ENCODE measurements at regions not wholly inside any gene's neighbourhood (a gene's known extent, or its start where the extent isn't known, plus 50 kb on each side); places are given as distances from the start of the nearest gene placed in this dataset.

DNA sequence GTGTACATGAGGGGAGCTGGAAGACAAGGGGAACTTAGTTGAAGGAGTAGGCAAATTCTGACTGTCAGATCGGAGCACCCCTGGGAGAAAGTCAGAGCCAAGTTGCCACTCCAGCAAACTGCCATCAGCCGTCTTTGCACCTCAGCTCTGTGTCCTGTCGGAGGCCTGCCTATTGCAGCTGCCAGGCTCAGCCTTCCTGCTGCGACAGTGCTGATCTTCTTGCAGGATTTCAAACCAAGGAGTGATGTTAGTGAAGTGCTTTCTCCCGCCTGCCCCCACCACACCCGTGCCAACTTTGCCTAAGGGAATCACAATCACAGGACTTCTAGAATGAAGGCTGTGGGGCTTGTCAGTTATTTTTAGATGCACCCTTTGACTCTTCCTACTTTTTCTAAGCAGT lies 185.3 kb downstream of the KIT start:
- Histone ChIP-seq H2BK5ac (ENCODE audit: insufficient read length, low read length) (no peak overlapping the region), H2BK20ac (ENCODE audit: low read depth, low read length, poor library complexity, severe bottlenecking) (no peak overlapping the region), H2BK12ac (ENCODE audit: insufficient read length, low read depth, low read length) (no peak overlapping the region), H2BK15ac (ENCODE audit: low read depth, low read length) (no peak overlapping the region), H3T11ph (ENCODE audit: low read length) (no peak overlapping the region), H3K9ac (ENCODE audit: extremely low read depth, insufficient read length, low read length) (no peak overlapping the region), H3K14ac (ENCODE audit: insufficient read depth, low read length) (no peak overlapping the region), H4K20me1 (ENCODE audit: control insufficient read depth, insufficient read depth, insufficient read length) (no peaks in the 10 kb centered on the region), H2AK5ac (ENCODE audit: insufficient read length, low read length) (no peak overlapping the region), H4K8ac (replicated peaks; ENCODE audit: insufficient read length, low read depth, low read length) (no peak overlapping the region), H3K9me3 (ENCODE audit: control insufficient read depth, low read depth, low read length) (no peaks in the 10 kb centered on the region), H3K23ac (ENCODE audit: insufficient read length, low read depth, low read length) (no peak overlapping the region), H3K18ac (ENCODE audit: insufficient read length, low read depth, low read length) (no peak overlapping the region), H3K4ac (ENCODE audit: low read depth, low read length) (no peak overlapping the region), H2BK120ac (ENCODE audit: low read depth, low read length, poor library complexity, severe bottlenecking) (no peak overlapping the region), H3K23me2 (ENCODE audit: insufficient read length, low read depth, low read length, poor library complexity, severe bottlenecking) (no peaks in the 10 kb centered on the region), H3K4me1 (ENCODE audit: insufficient read depth, low read length) (no peaks in the 10 kb centered on the region), H4K91ac (ENCODE audit: insufficient read length, low read depth, low read length) (no peak overlapping the region), H3K56ac (ENCODE audit: insufficient read length, low read depth, low read length) (no peak overlapping the region), H3K27ac (ENCODE audit: insufficient read length, low read depth, low read length) (no peak overlapping the region), H3K27me3 (ENCODE audit: insufficient read depth, low read length) (no peaks in the 10 kb centered on the region), H4K5ac (ENCODE audit: insufficient read length, low read depth, low read length) (no peak overlapping the region), H3K4me2 (ENCODE audit: insufficient read depth, insufficient read length, low read length) (no peak overlapping the region), H3K79me1 (ENCODE audit: insufficient read depth, low read depth, low read length, poor library complexity, severe bottlenecking) (no peaks in the 10 kb centered on the region), H3K79me2 (ENCODE audit: insufficient read depth, low read length) (no peaks in the 10 kb centered on the region), H2AFZ (ENCODE audit: low read length) (no peak overlapping the region)
- DNase-seq: no peak
- Mint-ChIP-seq H3K4me3 (no peak overlapping the region), H3K27ac (no peak overlapping the region), H3K4me1 (no peaks in the 10 kb centered on the region), H3K36me3 (ENCODE audit: insufficient read depth in 1 of 3, low read depth in 3 of 3) (no peaks in the 10 kb centered on the region), H3K27me3 (ENCODE audit: low read depth) (no peaks in the 10 kb centered on the region), H3K9me3 (no peaks in the 10 kb centered on the region)
- no peak for TF ChIP-seq CTCF (conservative IDR thresholded peaks at IDR 0.05)
- WGBS (ENCODE audit: extremely low coverage, insufficient read length, low lambda C conversion rate): no CpG with 5 or more reads among the region's 6 CpGs
